IPS-18c (cell line): ENCODE measurements at regions not wholly inside any gene's neighbourhood (a gene's known extent, or its start where the extent isn't known, plus 50 kb on each side); places are given as distances from the start of the nearest gene placed in this dataset.
"Not testable (repeated sequence)": the region's sequence is repeated elsewhere in the genome, so short reads cannot be mapped to it uniquely, and the experiment has no call there.

Experiments used
- H3K4me3 ChIP-seq: 2 replicates; pipeline ENCODE4 v1.7.0; 2013; ENCODE audit warnings: low read depth, mild to moderate bottlenecking, low read length, moderate library complexity; ENCODE audit not compliant: insufficient read depth
- H3K9me3 ChIP-seq: one replicate; pipeline ENCODE4 v1.6.1; 2013; ENCODE audit warnings: mild to moderate bottlenecking, low read length, moderate library complexity; ENCODE audit not compliant: control insufficient read depth, insufficient read depth

DNA sequence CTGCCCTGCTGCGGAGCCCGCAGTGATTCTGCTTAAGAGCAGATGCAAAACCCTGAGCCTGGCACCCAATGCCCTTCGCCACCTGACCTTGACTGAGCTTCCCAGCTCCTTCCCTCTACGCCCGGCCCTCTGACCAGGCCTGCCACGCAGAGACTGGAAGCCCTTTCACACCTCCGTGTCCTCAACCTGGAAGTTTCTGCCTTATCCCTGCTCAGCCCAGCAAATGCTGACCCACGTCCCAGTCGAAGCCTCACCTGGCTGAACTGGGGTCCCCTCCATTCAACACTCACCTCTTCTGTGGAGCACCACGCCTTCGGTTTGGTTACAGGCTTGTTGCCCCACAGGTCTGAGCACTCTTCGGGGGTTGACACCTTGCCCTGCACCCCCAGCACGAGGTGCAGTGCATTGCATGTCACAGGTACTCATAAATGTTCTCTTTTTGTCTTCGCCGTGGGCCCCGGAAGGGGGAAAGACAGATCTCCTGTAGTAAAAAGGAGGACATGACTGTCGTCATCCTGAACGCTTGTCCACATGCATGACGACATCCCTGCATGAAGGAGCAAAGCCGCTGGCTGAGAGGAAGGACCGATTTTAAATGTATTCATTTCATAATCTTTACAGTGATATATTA lies 153.6 kb upstream of the TNRC6C start:
- H3K9me3 ChIP-seq = no peaks in the 10 kb centered on the region
- no peak overlapping the region for H3K4me3 ChIP-seq

DNA sequence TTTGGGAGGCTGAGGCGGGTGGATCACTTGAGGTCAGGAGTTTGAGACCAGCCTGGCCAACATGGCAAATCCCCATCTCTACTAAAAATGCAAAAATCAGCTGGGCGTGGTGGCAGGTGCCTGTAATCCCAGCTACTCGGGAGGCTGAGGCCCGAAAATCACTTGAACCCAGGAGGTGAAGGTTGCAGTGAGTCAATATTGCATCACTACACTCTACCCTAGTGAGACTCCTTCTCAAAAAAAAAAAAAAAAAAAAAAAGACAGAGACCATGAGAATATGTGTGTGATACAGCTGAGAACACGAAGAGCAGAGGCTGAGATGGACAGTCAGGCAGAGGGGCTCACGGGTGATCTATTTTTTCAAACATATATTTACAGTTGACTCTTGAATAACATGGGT lies 152.5 kb upstream of the TNRC6C start:
- not testable (repeated sequence) for H3K9me3 ChIP-seq, H3K4me3 ChIP-seq

- no peaks in the 10 kb centered on the region for H3K9me3 ChIP-seq
These were observed 151.3 kb upstream of the TNRC6C start for GRCh38 chr17:77807051-77807745.

DNA sequence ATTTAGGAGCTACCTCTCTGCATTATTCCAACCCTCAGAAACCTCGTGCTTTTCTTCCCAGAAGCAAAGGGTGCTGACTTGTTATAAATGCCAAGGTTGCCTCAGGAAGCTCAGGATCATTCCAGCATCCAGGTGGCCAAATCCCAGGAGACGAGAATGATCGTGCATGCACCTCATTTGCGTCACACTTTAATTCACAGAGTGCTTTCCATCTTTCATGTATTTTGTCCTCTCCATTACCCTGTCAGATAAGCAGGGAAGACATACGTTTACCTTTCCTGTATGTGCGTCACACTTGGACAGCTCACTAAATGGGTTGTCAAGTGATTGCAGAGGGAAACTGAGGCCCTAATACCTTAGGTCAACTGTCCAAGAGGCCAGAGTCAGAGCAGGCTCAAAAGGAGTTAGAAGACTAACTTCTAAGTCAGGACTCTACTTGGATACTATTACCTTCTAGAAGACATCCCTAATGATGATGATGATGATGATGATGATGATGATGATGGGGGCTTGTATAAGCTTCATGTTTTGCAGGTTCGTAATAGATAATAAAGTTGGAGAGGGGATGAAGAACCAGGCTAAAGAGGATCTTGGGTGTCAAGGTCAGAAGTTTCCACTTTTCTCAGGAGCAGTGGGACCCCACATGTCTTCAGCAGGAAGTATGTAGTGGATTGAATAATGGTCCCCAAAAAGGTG lies 150.6 kb upstream of the TNRC6C start:
- no peak overlapping the region for H3K4me3 ChIP-seq
- H3K9me3 ChIP-seq = no peaks in the 10 kb centered on the region

More at GRCh38 chr17:77807051-77807745, 151.3 kb upstream of the TNRC6C start:
- H3K4me3 ChIP-seq = no peak overlapping the region

- no peaks in the 10 kb centered on the region for H3K9me3 ChIP-seq
- H3K4me3 ChIP-seq = no peak overlapping the region
These were observed 149.6 kb upstream of the TNRC6C start for GRCh38 chr17:77808686-77809425.

DNA sequence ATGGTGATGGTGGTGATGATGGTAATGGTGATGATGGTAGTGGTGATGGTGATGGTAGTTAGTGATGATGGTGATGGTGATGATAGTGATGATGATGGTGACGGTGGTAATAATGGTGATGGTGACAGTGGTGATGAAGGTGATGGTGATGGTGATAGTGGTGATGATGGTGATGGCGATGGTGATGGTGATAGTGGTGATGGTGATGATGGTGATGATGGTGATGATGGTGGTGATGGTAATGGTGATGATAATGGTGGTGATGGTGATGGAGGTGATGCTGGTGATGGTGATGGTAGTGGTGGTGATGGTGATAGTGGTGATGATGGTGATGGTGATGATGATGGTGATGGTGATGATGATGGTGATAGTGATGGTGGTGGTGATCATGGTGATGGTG lies 148.7 kb upstream of the TNRC6C start:
- H3K9me3 ChIP-seq = no peaks in the 10 kb centered on the region
- H3K4me3 ChIP-seq = no peak overlapping the region

DNA sequence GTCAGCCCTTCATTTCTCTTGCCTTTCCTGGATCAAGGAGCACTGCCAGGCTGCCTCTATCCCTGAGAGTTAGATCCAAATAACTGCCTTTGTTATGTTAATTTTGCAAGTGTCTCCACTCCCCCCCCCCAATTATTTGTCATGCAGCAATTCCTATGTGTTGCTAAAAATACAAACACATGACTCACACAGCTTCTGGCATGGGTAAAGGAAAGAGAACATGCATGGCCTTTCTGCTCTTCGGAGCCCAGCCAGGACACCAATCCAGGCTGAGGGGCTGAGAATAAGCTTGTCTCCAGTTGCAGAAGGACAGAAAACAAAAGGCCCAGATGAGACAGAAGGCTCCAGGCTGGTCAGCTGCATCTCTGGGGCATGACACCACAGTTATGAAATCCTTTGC lies 148.0 kb upstream of the TNRC6C start:
- Histone ChIP-seq H3K4me3 (no peak overlapping the region), H3K9me3 (no peaks in the 10 kb centered on the region)

- H3K9me3 ChIP-seq = no peaks in the 10 kb centered on the region
- no peak overlapping the region for H3K4me3 ChIP-seq
These were observed 147.0 kb upstream of the TNRC6C start for GRCh38 chr17:77811521-77811920.

GRCh38 chr17:77814091-77814772 lies 144.3 kb upstream of the TNRC6C start:
- Histone ChIP-seq H3K4me3 (no peak overlapping the region), H3K9me3 (no peaks in the 10 kb centered on the region)

GRCh38 chr17:77815127-77815905 lies 143.2 kb upstream of the TNRC6C start:
- H3K9me3 ChIP-seq = no peaks in the 10 kb centered on the region
- no peak overlapping the region for H3K4me3 ChIP-seq

DNA sequence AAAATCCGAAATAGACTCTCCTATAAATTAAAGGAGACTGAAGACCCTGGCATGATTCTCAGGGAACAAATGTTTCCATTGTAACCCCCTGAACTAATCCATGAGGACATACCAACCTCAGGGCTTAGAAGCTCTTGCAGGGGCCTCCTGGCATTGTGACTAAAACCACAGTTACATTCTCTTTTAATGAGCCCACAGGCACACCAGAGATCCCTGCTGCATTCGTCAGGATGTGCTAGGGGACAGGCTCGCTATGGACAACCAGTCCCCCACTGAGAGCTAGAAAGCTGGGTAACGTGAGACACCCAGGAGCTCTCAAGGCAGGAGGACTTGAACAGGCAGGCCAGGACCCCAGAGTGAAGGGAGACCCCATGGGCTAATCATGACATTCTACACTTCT lies 140.6 kb upstream of the TNRC6C start:
- Histone ChIP-seq H3K9me3 (no peaks in the 10 kb centered on the region), H3K4me3 (no peak overlapping the region)

- H3K9me3 ChIP-seq = no peaks in the 10 kb centered on the region
- no peak overlapping the region for H3K4me3 ChIP-seq
These were observed 139.0 kb upstream of the TNRC6C start for GRCh38 chr17:77819497-77819896.

DNA sequence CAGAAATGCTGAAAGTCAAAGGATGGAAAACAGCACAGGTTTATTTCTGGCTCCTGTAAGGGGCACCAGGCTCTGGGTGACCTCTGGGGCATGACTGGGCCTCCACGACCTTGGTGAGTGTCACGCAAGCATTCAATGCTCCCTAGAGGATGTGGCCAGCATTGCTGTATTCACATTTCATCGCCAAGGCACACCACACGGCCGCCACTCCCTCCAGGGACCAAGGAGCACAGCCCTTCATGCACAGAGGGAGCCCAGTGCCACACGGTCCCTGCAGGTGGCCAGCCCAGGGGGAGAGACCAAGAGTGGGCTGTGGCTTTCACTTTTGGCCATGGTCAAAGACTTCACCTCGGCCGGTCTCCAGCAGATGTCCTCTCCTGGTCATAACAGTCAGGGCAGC lies 137.4 kb upstream of the TNRC6C start:
- Histone ChIP-seq H3K4me3 (no peak overlapping the region), H3K9me3 (no peaks in the 10 kb centered on the region)

GRCh38 chr17:77822302-77823030 lies 136.0 kb upstream of the TNRC6C start:
- no peak overlapping the region for H3K4me3 ChIP-seq
- no peaks in the 10 kb centered on the region for H3K9me3 ChIP-seq

DNA sequence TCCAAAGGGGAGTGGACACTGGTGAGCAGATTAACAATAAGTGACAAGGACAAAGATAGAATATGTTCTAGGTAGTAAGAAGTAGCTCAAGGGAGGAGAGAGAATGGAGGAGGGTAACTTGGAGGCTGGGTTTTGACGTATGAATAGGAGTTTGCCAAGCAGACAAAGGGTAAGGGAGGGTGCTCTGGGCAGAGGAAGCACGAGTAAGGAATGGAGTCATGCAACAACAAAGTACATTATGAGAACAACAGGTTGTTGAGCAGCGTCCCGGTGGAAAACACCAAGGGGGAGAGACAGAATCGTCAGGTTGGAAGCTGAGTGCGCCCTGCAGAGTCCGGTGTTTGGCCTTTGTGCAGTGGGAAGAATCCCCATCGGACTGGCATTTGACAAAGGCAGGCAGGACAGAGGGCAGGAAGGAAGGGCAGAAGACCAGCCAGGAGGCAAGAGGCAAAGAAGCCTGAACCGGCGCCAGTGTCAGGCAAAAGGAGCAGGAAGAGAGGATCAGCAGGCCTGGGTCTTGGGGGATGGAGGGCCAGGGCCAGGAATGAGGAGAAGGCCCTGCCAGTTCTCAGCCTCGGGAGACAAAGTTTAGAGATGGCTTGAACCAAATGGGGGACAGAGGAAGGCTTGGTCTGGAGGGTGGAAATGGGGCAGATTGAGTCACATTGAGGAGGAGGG lies 134.3 kb upstream of the TNRC6C start:
- Histone ChIP-seq H3K9me3 (no peaks in the 10 kb centered on the region), H3K4me3 (no peak overlapping the region)
